ENCODE measurements at regions not wholly inside any gene's neighbourhood (a gene's known extent, or its start where the extent isn't known, plus 50 kb on each side); places are given as distances from the start of the nearest gene placed in this dataset.

- Histone ChIP-seq H3K4me3 (no peak overlapping the region), H3K4me2 (no peak overlapping the region), H4K20me1 (replicated peaks; ENCODE audit: insufficient read depth) (no peaks in the 10 kb centered on the region; the same call in 1 of the 2 replicates), H3K36me3 (ENCODE audit: insufficient read depth) (no peaks in the 10 kb centered on the region), H2AFZ (no peak overlapping the region), H3F3A (replicated peaks; ENCODE audit: low read depth) (no peaks in the 10 kb centered on the region), H3K79me2 (replicated peaks; ENCODE audit: insufficient read depth) (no peaks in the 10 kb centered on the region), H3K4me1 (ENCODE audit: insufficient read depth) (no peaks in the 10 kb centered on the region), H3K9me2 (ENCODE audit: insufficient read depth) (no peaks in the 10 kb centered on the region), H3K27me3 (ENCODE audit: insufficient read depth) (no peaks in the 10 kb centered on the region), H3K27ac (ENCODE audit: low read depth) (no peak overlapping the region)
- Mint-ChIP-seq H3K4me1 (no peaks in the 10 kb centered on the region), H3K27me3 (ENCODE audit: insufficient read depth, low read depth, poor library complexity) (peaks cover 4% of the 10 kb centered on the region), H3K4me3 (no peak overlapping the region), H3K9me3 (peaks cover 10% of the 10 kb centered on the region; the same call in 2 of the 3 replicates), H3K27ac (no peak overlapping the region), H3K36me3 (ENCODE audit: low read depth) (no peaks in the 10 kb centered on the region)
- ATAC-seq = no peak
- no peak for DNase-seq (ENCODE audit: low spot score)
- no peak for TF ChIP-seq CTCF (conservative IDR thresholded peaks at IDR 0.05; ENCODE audit: low read depth in 2 of 2)
Observed at GRCh38 chr3:10715886-10716285, 100.1 kb upstream of the SLC6A11 start.

- Histone ChIP-seq H3K4me3 (no peak overlapping the region), H3K4me1 (ENCODE audit: insufficient read depth) (no peaks in the 10 kb centered on the region), H3K9me2 (ENCODE audit: insufficient read depth) (no peaks in the 10 kb centered on the region), H2AFZ (no peak overlapping the region), H3K4me2 (no peak overlapping the region), H3K36me3 (ENCODE audit: insufficient read depth) (no peaks in the 10 kb centered on the region), H3K27ac (ENCODE audit: low read depth) (no peak overlapping the region), H3K27me3 (ENCODE audit: insufficient read depth) (no peaks in the 10 kb centered on the region), H3K79me2 (replicated peaks; ENCODE audit: insufficient read depth) (no peaks in the 10 kb centered on the region), H3F3A (replicated peaks; ENCODE audit: low read depth) (no peaks in the 10 kb centered on the region), H4K20me1 (replicated peaks; ENCODE audit: insufficient read depth) (no peaks in the 10 kb centered on the region)
- H3K9me3 Mint-ChIP-seq = peaks cover 10% of the 10 kb centered on the region; the same call in 2 of the 3 replicates
- no peaks in the 10 kb centered on the region for H3K4me1 Mint-ChIP-seq
- peaks cover 4% of the 10 kb centered on the region for H3K27me3 Mint-ChIP-seq (ENCODE audit: insufficient read depth, low read depth, poor library complexity)
- ATAC-seq = no peak
- no peak overlapping the region for H3K27ac Mint-ChIP-seq
- no peak overlapping the region for H3K4me3 Mint-ChIP-seq
- no peak for DNase-seq (ENCODE audit: low spot score)
- no peaks in the 10 kb centered on the region for H3K36me3 Mint-ChIP-seq (ENCODE audit: low read depth)
- TF ChIP-seq REST (IDR thresholded peaks at IDR 0.05; ENCODE audit: unreplicated experiment) (no peak), ETS1 (IDR thresholded peaks at IDR 0.05) (no peak), EZH2phosphoT487 (IDR thresholded peaks at IDR 0.05; ENCODE audit: unreplicated experiment) (no peak), POLR2AphosphoS5 (IDR thresholded peaks at IDR 0.05; ENCODE audit: low read depth) (no peak), ZNF462 (CRISPR knock-in tag; IDR thresholded peaks at IDR 0.05) (no peak), CREB1 (CRISPR knock-in tag; IDR thresholded peaks at IDR 0.05; ENCODE audit: low read depth) (no peak)
Observed at GRCh38 chr3:10716964-10717363, 99.1 kb upstream of the SLC6A11 start.
